A549 (cell line): ENCODE measurements at regions not wholly inside any gene's neighbourhood (a gene's known extent, or its start where the extent isn't known, plus 50 kb on each side); places are given as distances from the start of the nearest gene placed in this dataset.

Experiments
- ATAC-seq, 2 experiments: fragments of 200-7000 bp in 1 of 2; fragments of >200 bp in 1 of 2; cut with Nextera tagmentation in 1 of 2; cut with Tn5 transposase in 1 of 2; 3 replicates each; pipeline versions ENCODE4 v1.8.0 to v1.9.1; 2018 to 2020; ENCODE audit warnings: mild to moderate bottlenecking in 1 of 2, moderate library complexity in 1 of 2
- CTCF ChIA-PET: fragments of 300-600 bp; sonication (Branson Sonifier 250); formaldehyde crosslinking; extraction: SDS; loops from one replicate; lab custom pipeline; 2021; ENCODE audit warnings: antibody characterized with exemption, inconsistent platforms; lab: Yijun Ruan, JAX
- POLR2A ChIA-PET: fragments of 350-600 bp; formaldehyde crosslinking; extraction: SDS; loops from one replicate; lab custom pipeline; 2021; ENCODE audit warnings: antibody characterized with exemption, inconsistent platforms; lab: Yijun Ruan, JAX
- DNase-seq, 2 experiments: peaks; one replicate each; pipeline versions ENCODE4 v3.0.0 to v3.0.0-alpha.2; 2011 to 2016; ENCODE audit warnings: low read depth in 1 of 2, low spot score in 1 of 2
- FAIRE-seq: peaks from 2 replicates; lab custom pipeline; 2011; peaks lifted over from hg19 to GRCh38; lab: Jason Lieb, UNC
- H3K27ac ChIP-seq, 2 experiments: fragments of >200 bp; sonication (Bioruptor Twin); formaldehyde crosslinking; 3 replicates each; pipeline ENCODE4 v1.5.1; 2016 to 2017
- H3K4me1 ChIP-seq: fragments of >200 bp; sonication (Bioruptor Twin); formaldehyde crosslinking; 3 replicates; pipeline ENCODE4 v1.6.1; 2016
- H3K4me2 ChIP-seq: fragments of >200 bp; sonication (Bioruptor Twin); formaldehyde crosslinking; 3 replicates; pipeline ENCODE4 v1.6.1; 2016
- H3K4me3 ChIP-seq: fragments of >200 bp; sonication (Bioruptor Twin); formaldehyde crosslinking; 3 replicates; pipeline ENCODE4 v1.5.1; 2016
- H3K9me3 ChIP-seq: fragments of >200 bp; sonication (Bioruptor Twin); formaldehyde crosslinking; 3 replicates; pipeline ENCODE4 v1.6.1; 2016
- CBX2 ChIP-seq: fragments of 200-600 bp; sonication (generic); IDR thresholded peaks from 2 replicates; pipeline ENCODE4 v1.6.1; 2016; ENCODE audit warnings: low read depth, mild to moderate bottlenecking, borderline replicate concordance
- CBX8 ChIP-seq: fragments of 200-600 bp; sonication (generic); IDR thresholded peaks from 2 replicates; pipeline ENCODE4 v1.6.1; 2016
- CHD2 ChIP-seq: fragments of 150-350 bp; IDR thresholded peaks from 2 replicates; pipeline ENCODE4 v1.6.1; 2014; ENCODE audit warnings: low read length; ENCODE audit not compliant: partially characterized antibody
- CHD4 ChIP-seq: fragments of 200-600 bp; sonication (generic); IDR thresholded peaks from 2 replicates; pipeline ENCODE4 v1.6.1; 2016; ENCODE audit warnings: antibody characterized with exemption, mild to moderate bottlenecking, borderline replicate concordance
- CTCF ChIP-seq: fragments of >200 bp; sonication (Bioruptor Twin); formaldehyde crosslinking; IDR thresholded peaks from 3 replicates; pipeline ENCODE4 v1.5.1; 2016
- E2F6 ChIP-seq: IDR thresholded peaks from 2 replicates; pipeline ENCODE4 v1.6.1; 2012; ENCODE audit warnings: low read depth, borderline replicate concordance
- EHF ChIP-seq: fragments of 250-450 bp; sonication (Bioruptor Pico); IDR thresholded peaks from 2 replicates; pipeline ENCODE4 v1.5.0; 2020; ENCODE audit warnings: mild to moderate bottlenecking
- EP300 ChIP-seq, 2 experiments: fragments of >200 bp; sonication (Bioruptor Twin); formaldehyde crosslinking; IDR thresholded peaks; 2 replicates in 1 of 2; 3 replicates in 1 of 2; pipeline ENCODE4 v1.6.1; 2016 to 2017
- ESRRA ChIP-seq: fragments of 150-350 bp; IDR thresholded peaks from 2 replicates; pipeline ENCODE4 v1.6.1; 2014; ENCODE audit warnings: mild to moderate bottlenecking, low read length, borderline replicate concordance
- FOXS1 ChIP-seq: fragments of 250-450 bp; sonication (Bioruptor Pico); IDR thresholded peaks from 2 replicates; pipeline ENCODE4 v1.5.0; 2020; ENCODE audit warnings: mild to moderate bottlenecking, moderate library complexity
- GATA3 ChIP-seq: IDR thresholded peaks from 2 replicates; pipeline ENCODE4 v1.6.1; 2012; ENCODE audit warnings: borderline replicate concordance
- HES2 ChIP-seq: fragments of >200 bp; sonication (Bioruptor Twin); formaldehyde crosslinking; IDR thresholded peaks from 2 replicates; pipeline ENCODE4 v1.6.1; 2016
- HEYL ChIP-seq: fragments of 250-450 bp; sonication (Bioruptor Pico); IDR thresholded peaks from 2 replicates; pipeline ENCODE4 v1.8.0; 2021; ENCODE audit warnings: mild to moderate bottlenecking, moderate library complexity
- HOXB13 ChIP-seq: fragments of 250-450 bp; sonication (Bioruptor Pico); IDR thresholded peaks from 2 replicates; pipeline ENCODE4 v1.5.0; 2020; ENCODE audit warnings: low read depth, mild to moderate bottlenecking, moderate library complexity
- JUNB ChIP-seq: fragments of >200 bp; sonication (Bioruptor Twin); formaldehyde crosslinking; IDR thresholded peaks from 2 replicates; pipeline ENCODE4 v1.6.1; 2016
- NFE2L2 ChIP-seq: fragments of 150-350 bp; conservative IDR thresholded peaks from 2 replicates; pipeline ENCODE4 v1.6.1; 2014; ENCODE audit warnings: low read length
- NR3C1 ChIP-seq: fragments of >200 bp; sonication (Bioruptor Twin); formaldehyde crosslinking; IDR thresholded peaks from 3 replicates; pipeline ENCODE4 v1.6.1; 2017
- PBX3 ChIP-seq: IDR thresholded peaks from 2 replicates; pipeline ENCODE4 v1.6.1; 2012
- PHF8 ChIP-seq: fragments of 200-600 bp; sonication (generic); IDR thresholded peaks from 2 replicates; pipeline ENCODE4 v1.6.1; 2016; ENCODE audit warnings: low read depth, mild to moderate bottlenecking, antibody characterized with exemption, moderate library complexity, borderline replicate concordance
- POLR2A ChIP-seq: IDR thresholded peaks from 2 replicates; pipeline ENCODE4 v1.6.1; 2012; ENCODE audit warnings: mild to moderate bottlenecking, low read length
- POLR2AphosphoS2 ChIP-seq: conservative IDR thresholded peaks from 2 replicates; pipeline ENCODE4 v1.6.1; 2012; ENCODE audit warnings: low read length, improper control_type of control experiment, inconsistent platforms
- RCOR1 ChIP-seq: fragments of 150-350 bp; IDR thresholded peaks from 2 replicates; pipeline ENCODE4 v1.6.1; 2014; ENCODE audit warnings: antibody characterized with exemption, low read length, low read depth
- SMC3 ChIP-seq: fragments of >200 bp; sonication (Bioruptor Twin); formaldehyde crosslinking; IDR thresholded peaks from 3 replicates; pipeline ENCODE4 v1.6.1; 2018; ENCODE audit warnings: inconsistent platforms
- TP53 ChIP-seq: fragments of 250-450 bp; sonication (Bioruptor Pico); IDR thresholded peaks from 2 replicates; pipeline ENCODE4 v1.5.0; 2021; ENCODE audit warnings: mild to moderate bottlenecking, moderate library complexity
- WGBS: methylation state at CpG from one replicate; pipeline ENCODE4 v1.1.6; 2017; ENCODE audit errors: missing lambda C conversion rate; 5-methylcytosine and 5-hydroxymethylcytosine counted together

- TF ChIP-seq GATA3 = no peak
These were observed 112.5 kb upstream of the FGGY start (continued) for GRCh38 chr1:59184365-59184905.

GRCh38 chr1:59185163-59185860, 111.6 kb upstream of the FGGY start:
- WGBS = 100% methylated on average over 4 of the region's 4 CpGs
- FAIRE-seq = no peak
- H3K4me1 ChIP-seq = no peaks in the 10 kb centered on the region
- no peak for ATAC-seq
- DNase-seq = no peak
- CTCF ChIA-PET = no interaction called here
- TF ChIP-seq CTCF (no peak), RCOR1 (no peak), SMC3 (no peak), EP300 (IDR thresholded peaks at IDR 0.05) (no peak), NR3C1 (no peak), HES2 (no peak), TP53 (CRISPR knock-in tag) (no peak), HEYL (CRISPR knock-in tag) (no peak), FOXS1 (no peak), JUNB (no peak), ESRRA (no peak), HOXB13 (CRISPR knock-in tag) (no peak), EHF (CRISPR knock-in tag) (no peak), E2F6 (no peak), NFE2L2 (no peak), CHD4 (no peak), CBX8 (no peak), PHF8 (no peak)
- TF ChIP-seq, all 56 proteins: peak for 0
- no peaks in the 10 kb centered on the region for H3K9me3 ChIP-seq
- POLR2A ChIA-PET = no interaction called here
- H3K27ac ChIP-seq = no peak overlapping the region
- H3K4me2 ChIP-seq = no peak overlapping the region
- H3K4me3 ChIP-seq = no peak overlapping the region

- no peaks in the 10 kb centered on the region for H3K4me1 ChIP-seq
- no peak for DNase-seq
- ChIA-PET CTCF (no interaction called here), POLR2A (no interaction called here)
- 57% methylated on average over 3 of the region's 3 CpGs for WGBS
- no peak; a peak in 1 of 6 replicates for ATAC-seq
- FAIRE-seq = no peak
- H3K27ac ChIP-seq = no peak overlapping the region
- no peaks in the 10 kb centered on the region for H3K9me3 ChIP-seq
- TF ChIP-seq CBX2 (no peak), GATA3 (no peak), FOXS1 (no peak), ESRRA (no peak), POLR2AphosphoS2 (no peak), POLR2A (no peak), CHD2 (no peak), PBX3 (no peak), PHF8 (no peak)
- H3K4me2 ChIP-seq = no peak overlapping the region
- no peak overlapping the region for H3K4me3 ChIP-seq
These were observed 110.2 kb upstream of the FGGY start for GRCh38 chr1:59186656-59187055.
